ENCODE measurements at regions not wholly inside any gene's neighbourhood (a gene's known extent, or its start where the extent isn't known, plus 50 kb on each side); places are given as distances from the start of the nearest gene placed in this dataset.

DNA sequence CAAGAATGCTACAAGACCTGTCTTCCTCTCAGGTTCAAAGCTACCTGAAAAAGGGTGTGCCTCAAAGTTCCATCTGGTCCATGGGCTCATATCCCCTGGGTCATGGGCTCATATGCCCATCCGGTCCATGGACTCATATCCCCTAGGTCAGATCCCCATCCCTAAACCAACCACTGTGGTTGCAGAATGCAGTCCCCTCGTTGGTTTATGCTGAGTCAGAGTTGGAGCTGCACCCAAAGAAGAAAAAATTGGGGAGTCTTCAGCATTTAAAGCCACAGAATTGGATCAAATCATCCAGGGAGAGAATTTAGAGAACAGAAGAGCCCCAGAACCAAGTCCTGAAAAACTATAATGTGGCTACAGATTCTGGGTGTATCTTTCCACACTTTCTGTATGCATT lies 71.5 kb upstream of the IL12A start:
- TF ChIP-seq, protein P1, sequence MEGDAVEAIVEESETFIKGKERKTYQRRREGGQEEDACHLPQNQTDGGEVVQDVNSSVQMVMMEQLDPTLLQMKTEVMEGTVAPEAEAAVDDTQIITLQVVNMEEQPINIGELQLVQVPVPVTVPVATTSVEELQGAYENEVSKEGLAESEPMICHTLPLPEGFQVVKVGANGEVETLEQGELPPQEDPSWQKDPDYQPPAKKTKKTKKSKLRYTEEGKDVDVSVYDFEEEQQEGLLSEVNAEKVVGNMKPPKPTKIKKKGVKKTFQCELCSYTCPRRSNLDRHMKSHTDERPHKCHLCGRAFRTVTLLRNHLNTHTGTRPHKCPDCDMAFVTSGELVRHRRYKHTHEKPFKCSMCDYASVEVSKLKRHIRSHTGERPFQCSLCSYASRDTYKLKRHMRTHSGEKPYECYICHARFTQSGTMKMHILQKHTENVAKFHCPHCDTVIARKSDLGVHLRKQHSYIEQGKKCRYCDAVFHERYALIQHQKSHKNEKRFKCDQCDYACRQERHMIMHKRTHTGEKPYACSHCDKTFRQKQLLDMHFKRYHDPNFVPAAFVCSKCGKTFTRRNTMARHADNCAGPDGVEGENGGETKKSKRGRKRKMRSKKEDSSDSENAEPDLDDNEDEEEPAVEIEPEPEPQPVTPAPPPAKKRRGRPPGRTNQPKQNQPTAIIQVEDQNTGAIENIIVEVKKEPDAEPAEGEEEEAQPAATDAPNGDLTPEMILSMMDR (IDR thresholded peaks at IDR 0.05; ENCODE audit: insufficient read depth, low read depth, low read length), result no peak
- no peak overlapping the region for H3K4me3 ChIP-seq (ENCODE audit: low read depth, low read length)
- no peak for DNase-seq (ENCODE audit: low read depth)

DNA sequence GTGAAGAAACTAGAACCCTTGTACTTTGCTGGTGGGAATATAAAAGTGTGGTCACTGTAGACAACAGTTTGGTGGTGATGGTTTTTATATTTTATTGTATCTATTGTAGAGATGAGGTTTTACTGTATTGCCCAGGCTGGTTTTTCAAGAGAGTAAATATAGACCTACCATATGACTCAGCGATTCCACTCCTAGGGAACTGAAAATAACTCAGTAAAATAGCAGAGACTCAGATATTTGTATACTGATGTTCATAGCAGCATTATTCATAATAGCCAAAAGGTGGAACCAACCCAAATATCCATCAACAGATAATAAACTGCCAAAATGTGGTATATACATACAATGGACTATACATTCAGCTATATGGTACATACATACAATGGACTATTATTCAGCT lies 68.8 kb upstream of the IL12A start:
- DNase-seq (ENCODE audit: low read depth), result no peak
- no peak overlapping the region for H3K4me3 ChIP-seq (ENCODE audit: low read depth, low read length)
- TF ChIP-seq, protein P1 (IDR thresholded peaks at IDR 0.05; ENCODE audit: insufficient read depth, low read depth, low read length), result no peak

DNA sequence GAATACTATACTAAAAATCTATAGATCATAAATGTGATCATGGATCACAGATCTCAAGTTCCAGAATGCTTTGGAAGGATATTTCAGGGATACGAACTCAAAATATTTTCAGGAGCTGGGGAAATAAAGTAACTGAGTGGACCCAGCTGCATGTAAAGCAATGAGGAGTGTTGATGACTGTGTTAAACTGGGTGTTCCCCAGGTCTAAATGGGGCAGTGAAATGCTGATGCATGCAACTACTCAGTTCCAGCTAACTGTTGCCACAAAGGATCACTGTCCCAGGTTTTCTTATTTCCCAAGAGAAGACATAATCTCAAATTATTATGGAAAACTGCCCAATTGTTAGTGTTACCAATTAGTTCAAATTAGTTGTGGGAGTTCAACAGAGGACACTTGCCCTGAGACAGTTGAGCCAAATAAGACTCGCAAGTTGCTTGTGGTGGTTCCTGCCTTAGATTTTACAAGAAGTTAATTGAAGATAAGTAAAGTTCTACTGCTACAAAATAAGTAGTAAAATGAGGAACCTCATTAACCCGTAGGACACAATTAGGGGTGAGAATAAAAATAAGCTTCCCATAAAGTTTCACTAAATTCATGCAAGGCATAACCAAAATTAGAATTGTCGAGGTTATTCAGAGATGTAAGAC lies 66.3 kb upstream of the IL12A start:
- no peak overlapping the region for H3K4me3 ChIP-seq (ENCODE audit: low read depth, low read length)
- DNase-seq (ENCODE audit: low read depth), result no peak
- TF ChIP-seq, protein P1 (IDR thresholded peaks at IDR 0.05; ENCODE audit: insufficient read depth, low read depth, low read length), result no peak

DNA sequence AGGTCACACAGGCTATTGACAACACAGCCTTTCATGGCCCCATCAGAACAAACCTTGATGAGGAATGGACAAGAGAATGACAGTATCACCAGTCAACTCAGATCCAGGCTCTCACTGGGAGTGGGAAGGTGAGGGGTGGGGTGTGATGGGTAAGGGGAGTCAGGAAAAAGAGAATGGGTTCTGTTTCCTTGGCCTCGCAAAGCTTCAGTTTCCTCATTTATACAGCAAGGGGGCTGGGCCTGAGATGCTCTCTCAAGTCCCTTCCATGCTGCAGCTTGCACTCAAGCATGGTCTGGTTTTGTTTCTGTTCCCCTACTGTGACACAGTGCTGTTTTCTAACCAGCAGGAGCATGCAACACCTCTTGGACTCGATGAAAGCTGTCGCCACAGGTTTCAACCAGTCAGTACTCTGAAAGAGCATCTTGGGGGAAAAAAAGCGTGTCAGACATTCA lies 65.7 kb upstream of the IL12A start:
- no peak for DNase-seq (ENCODE audit: low read depth)
- TF ChIP-seq, protein P1 (IDR thresholded peaks at IDR 0.05; ENCODE audit: insufficient read depth, low read depth, low read length), result no peak
- no peak overlapping the region for H3K4me3 ChIP-seq (ENCODE audit: low read depth, low read length)

DNA sequence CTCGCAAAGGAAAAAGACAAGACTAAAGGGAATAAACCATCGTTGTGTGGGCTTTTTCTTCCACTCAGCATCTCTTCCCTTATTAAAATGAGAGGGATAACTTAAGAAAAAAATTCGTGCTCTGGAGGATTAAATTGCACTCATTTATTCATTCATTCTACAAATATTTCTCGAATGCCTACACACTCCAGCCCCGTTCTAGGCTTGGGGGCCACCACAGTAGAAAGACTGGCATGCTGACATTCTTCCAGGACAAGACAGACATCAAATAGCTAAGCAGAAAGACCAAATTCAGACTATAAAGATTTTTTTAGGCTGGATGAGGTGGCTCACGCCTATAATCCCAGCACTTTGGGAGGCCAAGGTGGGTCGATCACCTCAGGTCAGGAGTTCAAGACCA lies 65.3 kb upstream of the IL12A start:
- no peak overlapping the region for H3K4me3 ChIP-seq (ENCODE audit: low read depth, low read length)
- DNase-seq (ENCODE audit: low read depth), result no peak
- TF ChIP-seq, protein P1 (IDR thresholded peaks at IDR 0.05; ENCODE audit: insufficient read depth, low read depth, low read length), result no peak

DNA sequence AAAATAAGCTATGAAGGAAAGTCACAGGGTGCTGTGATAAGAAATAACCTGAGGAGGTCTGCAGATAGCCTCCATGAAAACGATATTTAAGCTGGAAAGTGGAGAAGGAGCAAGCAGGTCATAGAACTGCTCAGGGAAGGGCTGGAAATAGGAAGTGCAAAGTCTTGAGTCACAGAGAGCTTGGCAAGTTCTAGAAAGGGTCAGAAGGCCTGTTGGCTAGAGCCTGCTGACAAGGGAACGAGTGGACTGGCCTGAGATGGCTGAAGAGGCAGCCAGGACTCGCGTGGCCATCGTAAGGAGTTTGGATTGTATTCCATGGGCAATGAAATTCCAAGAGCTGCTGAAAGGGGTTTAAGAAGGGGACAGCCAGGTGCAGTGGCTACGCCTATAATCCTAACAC lies 64.7 kb upstream of the IL12A start:
- DNase-seq (ENCODE audit: low read depth), result no peak
- TF ChIP-seq, protein P1 (IDR thresholded peaks at IDR 0.05; ENCODE audit: insufficient read depth, low read depth, low read length), result no peak
- no peak overlapping the region for H3K4me3 ChIP-seq (ENCODE audit: low read depth, low read length)

DNA sequence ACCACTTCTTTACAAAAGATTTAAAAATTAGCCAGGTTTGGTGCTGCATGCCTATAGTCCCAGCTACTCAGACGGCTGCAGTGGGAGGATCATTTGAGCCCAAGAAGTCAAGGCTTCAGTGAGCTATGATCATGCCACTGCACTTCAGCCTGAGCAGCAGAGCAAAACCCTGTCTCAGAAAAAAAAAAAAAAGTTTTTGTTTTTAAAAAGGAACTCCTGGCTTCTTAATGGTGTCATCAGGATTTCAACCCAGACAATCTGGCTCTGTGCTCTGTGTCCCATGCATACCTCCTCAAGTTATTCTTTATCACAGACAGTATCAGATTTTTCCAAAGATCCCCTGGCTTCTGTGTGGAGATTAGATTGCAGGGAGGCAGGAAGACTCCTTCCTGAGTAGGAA lies 64.2 kb upstream of the IL12A start:
- DNase-seq (ENCODE audit: low read depth), result no peak
- TF ChIP-seq, protein P1 (IDR thresholded peaks at IDR 0.05; ENCODE audit: insufficient read depth, low read depth, low read length), result no peak
- H3K4me3 ChIP-seq (ENCODE audit: low read depth, low read length), result no peak overlapping the region
